Astrocyte of the spinal cord (primary cell): ENCODE measurements at regions not wholly inside any gene's neighbourhood (a gene's known extent, or its start where the extent isn't known, plus 50 kb on each side); places are given as distances from the start of the nearest gene placed in this dataset.

Experiments
- DNase-seq: peaks from one replicate; pipeline ENCODE4 v3.0.0; 2011; ENCODE audit warnings: low read depth, low spot score
- H3K4me3 ChIP-seq: 2 replicates; pipeline ENCODE4 v1.5.1; 2011; ENCODE audit warnings: low read depth, mild to moderate bottlenecking, low read length, moderate library complexity
- in situ Hi-C: cut with HindIII; loops from 2 replicates; pipeline ENCODE4 v1.10.0; 2017; ENCODE audit warnings: low sequenced_read_pairs
- TF ChIP-seq, protein P1 (sequence below): IDR thresholded peaks from 2 replicates; pipeline ENCODE4 v1.5.1; 2012; ENCODE audit warnings: low read depth, mild to moderate bottlenecking, low read length, inconsistent platforms

DNA sequence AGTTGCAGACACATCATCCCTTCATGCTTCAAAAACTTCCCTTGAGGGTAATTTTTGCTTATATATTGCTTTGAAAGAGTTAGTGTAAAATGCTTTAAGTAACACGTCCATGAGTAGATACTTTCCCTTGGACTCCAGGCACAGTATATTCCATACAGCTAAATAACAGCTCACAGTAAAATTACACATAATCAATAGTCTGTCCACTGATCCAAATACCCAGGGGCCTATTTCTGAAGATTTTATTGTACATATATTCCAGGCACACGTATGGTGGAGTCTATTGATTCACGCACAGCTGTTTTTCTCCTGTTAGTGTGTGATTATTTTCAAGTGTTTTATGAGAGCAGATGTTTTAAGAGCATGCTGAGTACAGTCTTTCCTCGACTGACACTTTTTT lies 223.7 kb upstream of the GRAMD2B start:
- DNase-seq = no peak
- in situ Hi-C loops = no loop called here
- TF ChIP-seq, protein P1, sequence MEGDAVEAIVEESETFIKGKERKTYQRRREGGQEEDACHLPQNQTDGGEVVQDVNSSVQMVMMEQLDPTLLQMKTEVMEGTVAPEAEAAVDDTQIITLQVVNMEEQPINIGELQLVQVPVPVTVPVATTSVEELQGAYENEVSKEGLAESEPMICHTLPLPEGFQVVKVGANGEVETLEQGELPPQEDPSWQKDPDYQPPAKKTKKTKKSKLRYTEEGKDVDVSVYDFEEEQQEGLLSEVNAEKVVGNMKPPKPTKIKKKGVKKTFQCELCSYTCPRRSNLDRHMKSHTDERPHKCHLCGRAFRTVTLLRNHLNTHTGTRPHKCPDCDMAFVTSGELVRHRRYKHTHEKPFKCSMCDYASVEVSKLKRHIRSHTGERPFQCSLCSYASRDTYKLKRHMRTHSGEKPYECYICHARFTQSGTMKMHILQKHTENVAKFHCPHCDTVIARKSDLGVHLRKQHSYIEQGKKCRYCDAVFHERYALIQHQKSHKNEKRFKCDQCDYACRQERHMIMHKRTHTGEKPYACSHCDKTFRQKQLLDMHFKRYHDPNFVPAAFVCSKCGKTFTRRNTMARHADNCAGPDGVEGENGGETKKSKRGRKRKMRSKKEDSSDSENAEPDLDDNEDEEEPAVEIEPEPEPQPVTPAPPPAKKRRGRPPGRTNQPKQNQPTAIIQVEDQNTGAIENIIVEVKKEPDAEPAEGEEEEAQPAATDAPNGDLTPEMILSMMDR = no peak

DNA sequence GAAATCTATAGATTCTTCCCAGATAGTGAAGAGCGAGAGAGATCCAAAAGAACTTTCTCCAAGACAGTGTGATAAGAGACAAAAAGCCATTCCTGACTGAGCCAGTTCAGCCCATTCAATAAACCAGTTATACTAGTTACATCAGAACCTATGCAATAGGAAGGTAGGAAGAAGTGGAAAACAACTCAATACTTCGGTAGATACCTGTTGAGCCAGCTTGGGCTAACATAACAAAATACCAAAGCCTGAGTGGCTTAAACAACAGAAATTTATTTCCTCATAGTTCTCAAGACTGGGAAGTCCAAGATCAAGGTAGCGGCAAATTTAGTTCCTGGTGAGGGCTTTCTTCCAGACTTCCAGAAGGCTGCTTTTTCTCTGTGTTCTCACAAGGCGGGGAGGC lies 214.5 kb upstream of the GRAMD2B start:
- no peak overlapping the region for H3K4me3 ChIP-seq
- no peak for DNase-seq
- TF ChIP-seq, protein P1 = no peak
- in situ Hi-C loops = no loop called here

More for the DNA sequence above, 223.7 kb upstream of the GRAMD2B start:
- H3K4me3 ChIP-seq = no peak overlapping the region

DNA sequence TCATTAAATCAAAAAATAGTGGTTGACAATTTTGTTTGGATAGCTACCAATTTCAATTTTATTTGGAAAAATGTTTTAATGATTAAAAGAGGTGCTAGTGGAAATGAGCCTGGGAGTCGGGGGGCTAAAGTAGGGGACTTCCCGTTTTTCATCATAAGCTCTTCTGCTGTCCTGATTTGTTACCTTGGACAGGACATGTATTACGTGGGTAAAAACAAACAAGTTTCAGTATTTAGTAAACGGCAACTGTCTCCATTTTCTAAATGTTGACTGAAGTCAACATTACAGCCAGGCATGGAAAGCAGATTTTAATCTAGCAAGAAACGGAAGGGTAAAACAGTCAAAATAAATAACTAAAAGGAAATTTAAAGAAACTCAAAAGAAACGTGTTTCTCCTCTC lies 212.3 kb upstream of the GRAMD2B start:
- no peak for DNase-seq
- H3K4me3 ChIP-seq = no peak overlapping the region
- in situ Hi-C loops = no loop called here
- TF ChIP-seq, protein P1 = no peak

DNA sequence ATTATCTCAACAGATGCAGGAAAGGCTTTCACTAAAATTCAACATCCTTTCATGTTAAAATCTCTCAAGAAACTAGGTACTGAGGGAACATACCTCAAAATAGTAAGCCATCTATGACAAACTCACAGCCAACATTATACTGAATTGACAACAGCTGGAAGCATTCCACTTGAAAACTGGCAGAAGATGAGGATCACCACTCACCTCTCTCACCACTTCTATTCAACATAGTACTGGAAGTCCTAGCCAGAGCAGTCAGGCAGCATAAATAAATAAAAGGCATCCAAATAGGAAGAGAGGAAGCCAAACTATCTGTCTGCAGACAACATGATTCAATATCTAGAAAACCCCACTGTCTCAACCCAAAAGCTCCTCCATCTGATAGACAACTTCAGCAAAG lies 203.6 kb upstream of the GRAMD2B start:
- TF ChIP-seq, protein P1 = no peak
- H3K4me3 ChIP-seq = no peak overlapping the region
- DNase-seq = no peak
- in situ Hi-C loops = no loop called here

DNA sequence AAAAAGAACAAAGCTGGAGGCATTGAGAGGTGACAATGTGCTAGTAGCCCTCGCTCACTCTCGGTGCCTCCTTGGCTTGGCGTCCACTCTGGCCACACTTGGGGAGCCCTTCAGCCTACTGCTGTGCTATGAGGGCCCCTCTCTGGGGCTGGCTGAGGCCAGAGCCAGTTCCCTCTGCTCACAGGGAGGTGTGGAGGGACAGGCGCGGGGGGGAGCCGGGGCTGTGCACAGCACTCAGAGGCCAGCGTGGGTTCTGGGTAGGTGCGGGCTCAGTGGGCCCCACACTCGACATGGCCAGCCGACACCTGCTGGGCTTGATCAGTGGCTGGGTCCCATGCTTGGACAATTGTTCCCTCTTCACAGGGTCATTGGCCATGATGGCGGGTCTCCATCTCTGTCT lies 202.5 kb upstream of the GRAMD2B start:
- no peak overlapping the region for H3K4me3 ChIP-seq
- in situ Hi-C loops = no loop called here
- TF ChIP-seq, protein P1 = no peak
- no peak for DNase-seq

DNA sequence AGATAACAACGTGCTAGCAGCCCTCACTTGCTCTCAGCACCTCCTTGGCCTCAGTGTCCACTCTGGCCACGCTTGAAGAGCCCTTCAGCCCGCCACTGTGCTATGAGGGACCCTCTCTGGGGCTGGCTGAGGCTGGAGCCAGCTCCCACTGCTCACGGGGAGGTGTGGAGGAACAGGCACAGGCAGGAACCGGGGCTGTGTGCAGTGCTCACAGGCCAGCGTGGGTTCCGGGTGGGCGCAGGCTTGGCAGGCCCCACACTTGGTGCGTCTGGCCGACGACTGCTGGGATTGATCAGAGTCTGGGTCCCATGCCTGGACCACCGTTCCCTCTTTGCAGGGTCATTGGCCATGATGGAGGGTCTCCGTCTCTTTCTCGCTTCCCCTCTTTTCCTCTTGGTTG lies 194.3 kb upstream of the GRAMD2B start:
- H3K4me3 ChIP-seq = no peak overlapping the region
- in situ Hi-C loops = no loop called here
- DNase-seq = no peak
- TF ChIP-seq, protein P1 = no peak

DNA sequence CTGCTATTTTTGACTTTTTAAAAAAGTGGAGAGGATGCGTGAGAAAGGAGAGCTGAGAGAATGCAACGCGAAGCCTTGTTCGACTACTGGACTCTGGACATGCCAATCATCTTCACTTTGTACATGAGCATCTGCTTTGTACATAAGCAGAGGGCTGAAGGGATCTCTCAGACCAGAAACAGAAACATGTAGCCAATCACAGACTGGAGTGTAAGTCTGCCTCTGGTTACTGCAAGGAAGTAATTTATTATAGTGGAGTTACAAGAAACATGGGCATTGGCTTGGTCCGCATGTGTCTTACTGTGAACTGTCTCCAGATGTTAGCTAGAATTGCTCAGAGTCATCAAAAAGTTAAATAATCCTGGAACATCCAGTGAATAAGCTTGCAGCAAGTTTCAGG lies 190.0 kb upstream of the GRAMD2B start:
- in situ Hi-C loops = no loop called here
- H3K4me3 ChIP-seq = no peak overlapping the region
- TF ChIP-seq, protein P1 = no peak
- DNase-seq = no peak
